CD4-positive, alpha-beta T cell (primary cell): ENCODE measurements at regions not wholly inside any gene's neighbourhood (a gene's known extent, or its start where the extent isn't known, plus 50 kb on each side); places are given as distances from the start of the nearest gene placed in this dataset.

Experiments
- ATAC-seq: fragments of 200-7000 bp; cut with Tn5 transposase; one replicate; pipeline ENCODE4 v1.10.0; 2022; ENCODE audit warnings: mild to moderate bottlenecking; ENCODE audit not compliant: poor library complexity
- CTCF ChIA-PET: fragments of 350-600 bp; sonication (Branson Sonifier 250); formaldehyde crosslinking; loops from one replicate; lab custom pipeline; 2021; ENCODE audit warnings: antibody characterized with exemption, inconsistent platforms; lab: Charles Lee
- POLR2A ChIA-PET: fragments of 350-600 bp; sonication (Branson Sonifier 250); formaldehyde crosslinking; loops from one replicate; lab custom pipeline; 2021; ENCODE audit warnings: antibody characterized with exemption, inconsistent platforms; lab: Charles Lee
- DNase-seq, 14 experiments: peaks; one replicate each; pipeline ENCODE4 v3.0.0-alpha.2; 2013 to 2020; ENCODE audit warnings: mixed read lengths in 2 of 14
- H3K27ac ChIP-seq, 2 donors: one replicate each; pipeline versions ENCODE4 v1.5.1 to v1.7.0; 2013; ENCODE audit warnings: low read length in 2 of 2, low read depth in 1 of 2, mild to moderate bottlenecking in 1 of 2
- H3K27me3 ChIP-seq, 2 experiments: 1 replicate in 1 of 2; 2 replicates in 1 of 2; pipeline versions ENCODE4 v1.6.1 to v1.7.0; 2013; ENCODE audit warnings: low read length in 2 of 2, control low read depth in 1 of 2, mild to moderate bottlenecking in 1 of 2, moderate library complexity in 1 of 2; ENCODE audit not compliant: insufficient read depth in 2 of 2, control insufficient read depth in 1 of 2
- H3K36me3 ChIP-seq: one replicate; pipeline ENCODE4 v1.6.1; 2013; ENCODE audit warnings: low read length, control low read depth; ENCODE audit not compliant: insufficient read depth
- H3K4me1 ChIP-seq: one replicate; pipeline ENCODE4 v1.6.1; 2013; ENCODE audit warnings: low read length, control low read depth; ENCODE audit not compliant: insufficient read depth
- H3K4me3 ChIP-seq: one replicate; pipeline ENCODE4 v1.5.1; 2013; ENCODE audit warnings: mild to moderate bottlenecking, low read length, moderate library complexity
- H3K9me3 ChIP-seq, 2 experiments: 1 replicate in 1 of 2; 2 replicates in 1 of 2; pipeline versions ENCODE4 v1.6.1 to v1.7.0; 2013; ENCODE audit warnings: low read length in 2 of 2, mild to moderate bottlenecking in 2 of 2, control low read depth in 1 of 2, moderate library complexity in 1 of 2; ENCODE audit not compliant: control insufficient read depth in 1 of 2, insufficient read depth in 1 of 2
- H3K27ac Mint-ChIP-seq: one replicate; pipeline ENCODE4 v1.8.0; 2020; ENCODE audit warnings: mixed read lengths
- H3K27me3 Mint-ChIP-seq: one replicate; pipeline ENCODE4 v1.8.0; 2021; ENCODE audit warnings: mixed read lengths
- H3K36me3 Mint-ChIP-seq: one replicate; pipeline ENCODE4 v1.8.0; 2021; ENCODE audit warnings: low read depth, mixed read lengths
- H3K4me1 Mint-ChIP-seq: one replicate; pipeline ENCODE4 v1.8.0; 2021; ENCODE audit warnings: low read depth, mixed read lengths
- H3K4me3 Mint-ChIP-seq: one replicate; pipeline ENCODE4 v1.8.0; 2020; ENCODE audit warnings: mild to moderate bottlenecking, mixed read lengths
- H3K9me3 Mint-ChIP-seq: one replicate; pipeline ENCODE4 v1.8.0; 2020; ENCODE audit warnings: mixed read lengths
- intact Hi-C, 2 experiments: fragments of 100-400 bp; cut with DNase I in 1 of 2; cut with micrococcal nuclease in 1 of 2; formaldehyde crosslinking; loops; one replicate each; pipeline versions ENCODE4 v1.15.1 to v1.9.0; 2023 to 2025; cut with DNase I, micrococcal nuclease
- TF ChIP-seq, protein P1 (sequence below): fragments of 200-600 bp; IDR thresholded peaks from one replicate; pipeline ENCODE4 v1.8.0; 2022; ENCODE audit warnings: antibody characterized with exemption, mild to moderate bottlenecking

DNA sequence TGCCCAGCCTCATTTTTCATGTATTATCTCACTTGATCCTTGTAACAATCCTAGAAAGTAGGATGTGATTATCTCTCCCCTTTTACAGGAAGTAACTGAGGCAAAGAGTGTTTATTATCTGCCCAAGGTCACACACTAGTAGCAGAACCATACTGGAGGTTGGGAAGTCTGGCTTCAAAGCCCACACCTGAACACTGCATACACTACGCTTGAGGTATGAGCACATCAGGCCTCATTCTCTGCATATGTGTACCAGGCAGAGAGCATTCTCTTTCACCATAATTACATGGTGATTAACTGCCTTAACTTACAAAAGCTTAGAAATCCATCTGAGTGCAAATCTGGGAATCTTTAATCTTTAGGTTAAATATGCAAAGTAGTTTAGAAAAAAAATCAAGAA, 361.8 kb downstream of the MFSD1 start:
- no peaks in the 10 kb centered on the region for H3K36me3 Mint-ChIP-seq
- Histone ChIP-seq H3K4me3 (no peak overlapping the region), H3K9me3 (no peaks in the 10 kb centered on the region), H3K36me3 (no peaks in the 10 kb centered on the region), H3K27ac (no peak overlapping the region), H3K4me1 (no peaks in the 10 kb centered on the region), H3K27me3 (no peaks in the 10 kb centered on the region)
- ChIA-PET POLR2A (no interaction called here), CTCF (no interaction called here)
- no peaks in the 10 kb centered on the region for H3K4me1 Mint-ChIP-seq
- H3K27ac Mint-ChIP-seq, result no peak overlapping the region
- intact Hi-C loops, result no loop called here
- ATAC-seq, result no peak
- TF ChIP-seq, protein P1, sequence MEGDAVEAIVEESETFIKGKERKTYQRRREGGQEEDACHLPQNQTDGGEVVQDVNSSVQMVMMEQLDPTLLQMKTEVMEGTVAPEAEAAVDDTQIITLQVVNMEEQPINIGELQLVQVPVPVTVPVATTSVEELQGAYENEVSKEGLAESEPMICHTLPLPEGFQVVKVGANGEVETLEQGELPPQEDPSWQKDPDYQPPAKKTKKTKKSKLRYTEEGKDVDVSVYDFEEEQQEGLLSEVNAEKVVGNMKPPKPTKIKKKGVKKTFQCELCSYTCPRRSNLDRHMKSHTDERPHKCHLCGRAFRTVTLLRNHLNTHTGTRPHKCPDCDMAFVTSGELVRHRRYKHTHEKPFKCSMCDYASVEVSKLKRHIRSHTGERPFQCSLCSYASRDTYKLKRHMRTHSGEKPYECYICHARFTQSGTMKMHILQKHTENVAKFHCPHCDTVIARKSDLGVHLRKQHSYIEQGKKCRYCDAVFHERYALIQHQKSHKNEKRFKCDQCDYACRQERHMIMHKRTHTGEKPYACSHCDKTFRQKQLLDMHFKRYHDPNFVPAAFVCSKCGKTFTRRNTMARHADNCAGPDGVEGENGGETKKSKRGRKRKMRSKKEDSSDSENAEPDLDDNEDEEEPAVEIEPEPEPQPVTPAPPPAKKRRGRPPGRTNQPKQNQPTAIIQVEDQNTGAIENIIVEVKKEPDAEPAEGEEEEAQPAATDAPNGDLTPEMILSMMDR, result no peak
- H3K27me3 Mint-ChIP-seq, result no peaks in the 10 kb centered on the region
- H3K9me3 Mint-ChIP-seq, result peaks cover 5% of the 10 kb centered on the region
- DNase-seq, result no peak
- no peak overlapping the region for H3K4me3 Mint-ChIP-seq

DNA sequence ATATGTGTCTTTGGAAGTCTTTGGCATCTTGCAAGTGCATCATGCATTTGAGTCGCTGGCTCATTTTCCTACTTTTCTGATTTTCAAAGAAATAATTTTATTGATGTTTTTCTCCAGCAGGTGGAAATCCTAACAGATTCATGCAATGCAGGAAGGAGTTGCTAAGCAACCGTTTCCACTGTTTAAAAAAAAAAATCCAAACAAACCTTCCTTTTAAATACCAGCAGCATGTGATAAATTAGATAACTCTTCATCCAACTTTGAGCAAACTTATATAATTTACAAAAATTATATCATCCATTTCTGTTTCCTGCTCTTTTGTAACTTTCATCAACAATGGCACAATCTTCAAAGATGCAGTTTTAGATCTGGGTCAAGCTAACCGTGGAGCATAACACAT, 364.1 kb downstream of the MFSD1 start:
- Histone ChIP-seq H3K27me3 (no peaks in the 10 kb centered on the region), H3K4me3 (no peak overlapping the region), H3K27ac (no peak overlapping the region), H3K36me3 (no peaks in the 10 kb centered on the region), H3K9me3 (no peaks in the 10 kb centered on the region), H3K4me1 (no peaks in the 10 kb centered on the region)
- Mint-ChIP-seq H3K27ac (no peak overlapping the region), H3K27me3 (no peaks in the 10 kb centered on the region), H3K4me3 (no peak overlapping the region), H3K36me3 (no peaks in the 10 kb centered on the region), H3K9me3 (peaks cover 5% of the 10 kb centered on the region), H3K4me1 (no peaks in the 10 kb centered on the region)
- intact Hi-C loops, result no loop called here
- POLR2A ChIA-PET, result no interaction called here
- CTCF ChIA-PET, result interaction anchor here (1.4 kb wide), 1 partner anchor 11 kb away, joined by 3 read pairs; no protein-coding TSS in a partner anchor
- DNase-seq (no peak), ATAC-seq (no peak)
- TF ChIP-seq, protein P1, result no peak

DNA sequence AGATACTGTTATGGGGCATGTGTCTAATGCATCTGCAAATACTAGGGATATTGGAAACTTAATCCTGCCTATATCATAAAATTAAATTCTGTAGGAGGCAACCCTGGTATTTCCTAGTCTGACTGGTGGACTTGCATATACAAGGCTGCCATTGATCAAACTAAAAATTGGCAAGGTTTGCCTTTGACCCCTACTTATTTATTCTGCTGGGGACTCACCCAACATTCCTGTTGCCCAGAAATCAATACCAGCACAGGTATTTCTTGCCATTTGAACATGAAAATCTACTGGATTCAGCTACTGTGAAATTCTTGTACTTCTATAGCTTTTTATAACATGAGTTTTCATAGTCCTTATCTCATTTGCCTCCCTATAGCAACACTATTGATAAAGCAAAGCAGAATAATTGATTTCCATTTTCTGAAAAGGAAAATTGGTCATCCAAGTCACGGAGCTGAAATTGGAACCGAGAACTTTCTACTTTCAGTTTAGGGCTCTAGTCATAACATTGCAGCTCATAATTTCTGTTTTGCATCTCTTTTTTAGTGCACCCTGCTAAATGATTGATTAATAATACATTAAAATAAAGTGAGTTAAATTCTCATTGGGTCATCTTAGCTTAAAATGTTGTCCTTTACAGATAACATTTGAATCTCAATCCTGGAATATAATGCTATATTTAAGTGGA, 365.2 kb downstream of the MFSD1 start:
- H3K36me3 Mint-ChIP-seq, result no peaks in the 10 kb centered on the region
- Histone ChIP-seq H3K9me3 (no peaks in the 10 kb centered on the region), H3K4me1 (no peaks in the 10 kb centered on the region), H3K4me3 (no peak overlapping the region), H3K27me3 (no peaks in the 10 kb centered on the region), H3K36me3 (no peaks in the 10 kb centered on the region), H3K27ac (no peak overlapping the region)
- ChIA-PET POLR2A (no interaction called here), CTCF (interaction anchor here (1.4 kb wide), 1 partner anchor 10 kb away, joined by 3 read pairs; no protein-coding TSS in a partner anchor)
- H3K27ac Mint-ChIP-seq, result no peak overlapping the region
- no peaks in the 10 kb centered on the region for H3K27me3 Mint-ChIP-seq
- H3K9me3 Mint-ChIP-seq, result peaks cover 5% of the 10 kb centered on the region
- no peak overlapping the region for H3K4me3 Mint-ChIP-seq
- intact Hi-C loops, result no loop called here
- TF ChIP-seq, protein P1, result no peak
- ATAC-seq (no peak), DNase-seq (no peak)
- H3K4me1 Mint-ChIP-seq, result no peaks in the 10 kb centered on the region
